B cell (primary cell): ENCODE measurements at regions not wholly inside any gene's neighbourhood (a gene's known extent, or its start where the extent isn't known, plus 50 kb on each side); places are given as distances from the start of the nearest gene placed in this dataset.

Experiments used
- ATAC-seq: fragments of 200-7000 bp; cut with Tn5 transposase; one replicate; pipeline ENCODE4 v1.10.0; 2021; ENCODE audit warnings: low read depth, mild to moderate bottlenecking, moderate number of reproducible peaks, moderate library complexity
- CTCF ChIA-PET: fragments of 350-600 bp; sonication (Branson Sonifier 250); formaldehyde crosslinking; loops from one replicate; lab custom pipeline; 2021; ENCODE audit warnings: antibody characterized with exemption, inconsistent platforms; lab: Charles Lee
- POLR2A ChIA-PET: fragments of 350-600 bp; sonication (Branson Sonifier 250); formaldehyde crosslinking; loops from one replicate; lab custom pipeline; 2021; ENCODE audit warnings: antibody characterized with exemption; lab: Charles Lee
- DNase-seq: peaks from one replicate; pipeline ENCODE4 v3.0.0; 2013
- H2AFZ ChIP-seq: 2 replicates; pipeline ENCODE4 v1.6.1; 2012; ENCODE audit warnings: mild to moderate bottlenecking, low read depth, low read length; ENCODE audit not compliant: insufficient read depth, poor library complexity, severe bottlenecking
- H3K27ac ChIP-seq, 2 donors: 1 replicate in 1 of 2; 2 replicates in 1 of 2; pipeline ENCODE4 v1.5.1; 2012 to 2013; ENCODE audit warnings: low read length in 2 of 2, mild to moderate bottlenecking in 2 of 2, moderate library complexity in 1 of 2
- H3K27me3 ChIP-seq, 4 experiments: fragments of 200-600 bp in 1 of 4; sonication (generic) in 1 of 4; replicated peaks in 1 of 4; 1 replicate in 2 of 4; 2 replicates in 2 of 4; pipeline versions ENCODE4 v1.6.1 to v1.7.0; 2013 to 2016; ENCODE audit warnings: low read length in 3 of 4, mild to moderate bottlenecking in 2 of 4, mixed read lengths in 1 of 4, moderate library complexity in 1 of 4; ENCODE audit not compliant: insufficient read depth in 4 of 4, control insufficient read depth in 3 of 4; ENCODE audit errors: control extremely low read depth in 1 of 4
- H3K36me3 ChIP-seq, 2 experiments: replicated peaks in 1 of 2; 1 replicate in 1 of 2; 2 replicates in 1 of 2; pipeline versions ENCODE4 v1.6.1 to v1.7.1; 2013; ENCODE audit warnings: low read length in 1 of 2; ENCODE audit not compliant: insufficient read depth in 2 of 2, control insufficient read depth in 1 of 2; ENCODE audit errors: control extremely low read depth in 1 of 2, extremely low read depth in 1 of 2
- H3K4me1 ChIP-seq, 2 donors: fragments of 200-600 bp in 1 of 2; sonication (generic) in 1 of 2; 1 replicate in 1 of 2; 2 replicates in 1 of 2; pipeline versions ENCODE4 v1.5.1 to v1.6.1; 2013 to 2017; ENCODE audit warnings: low read length in 2 of 2; ENCODE audit not compliant: control insufficient read depth in 2 of 2, insufficient read depth in 2 of 2
- H3K4me2 ChIP-seq: replicated peaks from 2 replicates; pipeline ENCODE3; 2012; ENCODE audit warnings: mild to moderate bottlenecking, low read depth, low read length; ENCODE audit not compliant: poor library complexity, severe bottlenecking
- H3K4me3 ChIP-seq, 5 experiments: fragments of 200-600 bp in 1 of 5; sonication (generic) in 1 of 5; 1 replicate in 3 of 5; 2 replicates in 2 of 5; pipeline versions ENCODE4 v1.5.1 to v1.7.0; 2011 to 2016; ENCODE audit warnings: low read length in 4 of 5, mild to moderate bottlenecking in 4 of 5, low read depth in 2 of 5, control low read depth in 1 of 5, moderate library complexity in 1 of 5; ENCODE audit not compliant: insufficient read depth in 1 of 5; ENCODE audit errors: control extremely low read depth in 1 of 5, extremely low read depth in 1 of 5
- H3K79me2 ChIP-seq: fragments of 200-600 bp; sonication (generic); one replicate; pipeline ENCODE4 v1.6.0; 2016; ENCODE audit warnings: low read length; ENCODE audit not compliant: control insufficient read depth, insufficient read depth
- H3K9ac ChIP-seq: fragments of 200-600 bp; sonication (generic); 2 replicates; pipeline ENCODE4 v1.6.1; 2017; ENCODE audit warnings: mild to moderate bottlenecking, low read length, moderate library complexity
- H3K9me3 ChIP-seq, 3 donors: one replicate each; pipeline versions ENCODE4 v1.6.1 to v1.7.1; 2013; ENCODE audit warnings: low read length in 2 of 3; ENCODE audit not compliant: control insufficient read depth in 2 of 3, insufficient read depth in 1 of 3; ENCODE audit errors: control extremely low read depth in 1 of 3
- H4K20me1 ChIP-seq: 2 replicates; pipeline ENCODE4 v1.6.0; 2012; ENCODE audit warnings: mild to moderate bottlenecking, low read length; ENCODE audit not compliant: insufficient read depth, control insufficient read depth, poor library complexity, severe bottlenecking
- H3K27ac Mint-ChIP-seq: one replicate; pipeline ENCODE4 v1.8.0; 2021; ENCODE audit warnings: mixed read lengths
- H3K27me3 Mint-ChIP-seq: one replicate; pipeline ENCODE4 v1.8.0; 2021; ENCODE audit warnings: mixed read lengths
- H3K4me1 Mint-ChIP-seq: one replicate; pipeline ENCODE4 v1.8.0; 2021; ENCODE audit warnings: mixed read lengths
- H3K4me3 Mint-ChIP-seq: one replicate; pipeline ENCODE4 v1.8.0; 2021; ENCODE audit warnings: mixed read lengths
- H3K9me3 Mint-ChIP-seq: one replicate; pipeline ENCODE4 v1.8.0; 2022; ENCODE audit warnings: mixed read lengths; ENCODE audit not compliant: insufficient read depth
- CTCF ChIP-seq: fragments of 200-600 bp; IDR thresholded peaks from one replicate; pipeline ENCODE4 v1.8.0; 2022; ENCODE audit warnings: antibody characterized with exemption, mild to moderate bottlenecking
- EZH2 ChIP-seq: IDR thresholded peaks from 2 replicates; pipeline ENCODE4 v1.6.1; 2012; ENCODE audit warnings: borderline replicate concordance, low read depth, mild to moderate bottlenecking, moderate library complexity, low read length; ENCODE audit not compliant: insufficient read depth, poor library complexity, severe bottlenecking
- WGBS: methylation state at CpG from one replicate; pipeline ENCODE4 v1.1.5; 2013; ENCODE audit warnings: missing lambda C conversion rate; ENCODE audit not compliant: insufficient coverage; 5-methylcytosine and 5-hydroxymethylcytosine counted together
- intact Hi-C: fragments of 100-400 bp; cut with micrococcal nuclease; formaldehyde crosslinking; loops from one replicate; pipeline ENCODE4 v1.10.0; 2022

DNA sequence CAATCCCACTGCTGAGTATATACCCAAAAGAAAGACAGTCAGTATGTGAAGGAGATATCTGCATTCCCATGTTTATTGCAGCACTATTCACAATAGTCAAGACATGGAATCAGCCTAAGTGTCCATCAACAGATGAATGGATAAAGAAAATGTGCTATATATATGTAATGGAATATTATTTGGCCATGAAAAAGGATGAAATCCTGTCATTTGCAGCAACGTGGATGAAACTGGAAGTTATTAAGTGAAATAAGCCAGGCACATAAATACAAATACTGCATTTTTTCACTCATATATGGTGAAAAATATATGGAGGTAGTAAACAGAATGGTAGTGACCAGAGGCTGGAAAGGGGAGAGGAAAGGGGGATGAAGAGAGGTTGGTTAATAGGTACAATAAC is 188.9 kb upstream of the SERP2 start:
- H3K79me2 ChIP-seq = no peaks in the 10 kb centered on the region
- CTCF ChIA-PET = no interaction called here
- H3K27ac Mint-ChIP-seq = no peak overlapping the region
- POLR2A ChIA-PET = no interaction called here
- DNase-seq = no peak
- H3K4me1 Mint-ChIP-seq = no peaks in the 10 kb centered on the region
- no peak overlapping the region for H3K4me3 ChIP-seq
- TF ChIP-seq EZH2 (no peak), CTCF (no peak)
- H3K27me3 ChIP-seq = no peaks in the 10 kb centered on the region
- intact Hi-C loops = no loop called here
- no CpG with 5 or more reads among the region's 1 CpG for WGBS
- no peak overlapping the region for H3K4me2 ChIP-seq
- no peak overlapping the region for H2AFZ ChIP-seq
- no peaks in the 10 kb centered on the region for H3K36me3 ChIP-seq
- H3K9ac ChIP-seq = no peak overlapping the region
- peaks cover 5% of the 10 kb centered on the region for H3K27me3 Mint-ChIP-seq
- no peaks in the 10 kb centered on the region for H3K9me3 Mint-ChIP-seq
- no peak overlapping the region for H3K4me3 Mint-ChIP-seq
- no peaks in the 10 kb centered on the region for H4K20me1 ChIP-seq
- no peak for ATAC-seq
- no peak overlapping the region for H3K27ac ChIP-seq
- no peaks in the 10 kb centered on the region for H3K4me1 ChIP-seq
- peaks cover 0 to 4% (median 0%) of the 10 kb centered on the region in 3 donors for H3K9me3 ChIP-seq

- TF ChIP-seq CTCF (no peak), EZH2 (no peak)
- WGBS = 100% methylated on average over 2 of the region's 2 CpGs
Observed at GRCh38 chr13:44188257-44188656, 185.4 kb upstream of the SERP2 start.

More at GRCh38 chr13:44188257-44188656, 185.4 kb upstream of the SERP2 start:
- Mint-ChIP-seq H3K9me3 (no peaks in the 10 kb centered on the region), H3K4me3 (no peak overlapping the region), H3K4me1 (no peaks in the 10 kb centered on the region), H3K27me3 (peaks cover 5% of the 10 kb centered on the region), H3K27ac (no peak overlapping the region)
- POLR2A ChIA-PET = no interaction called here
- Histone ChIP-seq H3K36me3 (no peaks in the 10 kb centered on the region), H3K9me3 (peaks cover 0 to 4% (median 0%) of the 10 kb centered on the region in 3 donors), H3K4me3 (no peak overlapping the region), H3K27ac (no peak overlapping the region), H4K20me1 (no peaks in the 10 kb centered on the region), H3K4me2 (no peak overlapping the region), H2AFZ (no peak overlapping the region), H3K9ac (no peak overlapping the region), H3K79me2 (no peaks in the 10 kb centered on the region), H3K27me3 (no peaks in the 10 kb centered on the region), H3K4me1 (no peaks in the 10 kb centered on the region)
- CTCF ChIA-PET = no interaction called here
- intact Hi-C loops = no loop called here
- no peak for DNase-seq
- no peak for ATAC-seq
